ENCODE measurements at regions not wholly inside any gene's neighbourhood (a gene's known extent, or its start where the extent isn't known, plus 50 kb on each side); places are given as distances from the start of the nearest gene placed in this dataset.

- H4K20me1 ChIP-seq (ENCODE audit: insufficient read depth, low read length), result no peaks in the 10 kb centered on the region; the same call in 1 of the 2 replicates
- no peak overlapping the region for H3K9ac ChIP-seq (ENCODE audit: low read depth, low read length)
- no peak overlapping the region for H3K4me3 ChIP-seq (ENCODE audit: low read depth in 1 of 2, low read length in 2 of 2)
- H3K79me2 ChIP-seq (ENCODE audit: insufficient read depth, low read length), result no peaks in the 10 kb centered on the region
- no peak for DNase-seq
- H3K4me2 ChIP-seq (ENCODE audit: insufficient read depth, low read length), result no peak overlapping the region
- H3K27ac ChIP-seq (ENCODE audit: low read length), result no peak overlapping the region
- TF ChIP-seq CTCF (IDR thresholded peaks at IDR 0.05; ENCODE audit: borderline replicate concordance, extremely low read depth, low read length, poor library complexity, severe bottlenecking) (no peak), EZH2 (IDR thresholded peaks at IDR 0.05; ENCODE audit: borderline replicate concordance, low read depth, low read length, severe bottlenecking) (no peak)
- no peaks in the 10 kb centered on the region for H3K4me1 ChIP-seq (ENCODE audit: insufficient read depth, low read length)
- H2AFZ ChIP-seq (ENCODE audit: low read depth, low read length), result no peak overlapping the region
- no peaks in the 10 kb centered on the region for H3K36me3 ChIP-seq (ENCODE audit: insufficient read depth, low read length)
- H3K9me3 ChIP-seq (ENCODE audit: insufficient read depth, low read length, severe bottlenecking), result no peaks in the 10 kb centered on the region
- H3K27me3 ChIP-seq (ENCODE audit: insufficient read depth, low read length, poor library complexity), result peaks cover 6% of the 10 kb centered on the region
- ATAC-seq (ENCODE audit: insufficient read depth, low read depth), result no peak
Observed at GRCh38 chr18:47471784-47472183, 220.3 kb upstream of the SKOR2 start.

GRCh38 chr18:47470941-47471340 lies 219.5 kb upstream of the SKOR2 start:
- Histone ChIP-seq H3K4me2 (ENCODE audit: insufficient read depth, low read length) (no peak overlapping the region), H3K27me3 (ENCODE audit: insufficient read depth, low read length, poor library complexity) (peaks cover 6% of the 10 kb centered on the region), H3K9me3 (ENCODE audit: insufficient read depth, low read length, severe bottlenecking) (no peaks in the 10 kb centered on the region), H3K4me3 (ENCODE audit: low read depth in 1 of 2, low read length in 2 of 2) (no peak overlapping the region), H3K36me3 (ENCODE audit: insufficient read depth, low read length) (no peaks in the 10 kb centered on the region), H4K20me1 (ENCODE audit: insufficient read depth, low read length) (no peaks in the 10 kb centered on the region; the same call in 1 of the 2 replicates), H2AFZ (ENCODE audit: low read depth, low read length) (no peak overlapping the region), H3K4me1 (ENCODE audit: insufficient read depth, low read length) (no peaks in the 10 kb centered on the region), H3K27ac (ENCODE audit: low read length) (no peak overlapping the region), H3K79me2 (ENCODE audit: insufficient read depth, low read length) (no peaks in the 10 kb centered on the region), H3K9ac (ENCODE audit: low read depth, low read length) (no peak overlapping the region)
- DNase-seq (no peak), ATAC-seq (ENCODE audit: insufficient read depth, low read depth) (no peak)
- no peak for TF ChIP-seq CTCF (IDR thresholded peaks at IDR 0.05; ENCODE audit: borderline replicate concordance, extremely low read depth, low read length, poor library complexity, severe bottlenecking)
- no peak for TF ChIP-seq EZH2 (IDR thresholded peaks at IDR 0.05; ENCODE audit: borderline replicate concordance, low read depth, low read length, severe bottlenecking)

GRCh38 chr18:47469576-47469975 lies 218.1 kb upstream of the SKOR2 start:
- Histone ChIP-seq H3K9ac (ENCODE audit: low read depth, low read length) (no peak overlapping the region), H3K4me3 (ENCODE audit: low read depth in 1 of 2, low read length in 2 of 2) (no peak overlapping the region)
- ATAC-seq (ENCODE audit: insufficient read depth, low read depth), result no peak

More at GRCh38 chr18:47469576-47469975, 218.1 kb upstream of the SKOR2 start:
- Histone ChIP-seq H4K20me1 (ENCODE audit: insufficient read depth, low read length) (no peaks in the 10 kb centered on the region), H3K36me3 (ENCODE audit: insufficient read depth, low read length) (no peaks in the 10 kb centered on the region), H3K4me2 (ENCODE audit: insufficient read depth, low read length) (no peak overlapping the region), H3K9me3 (ENCODE audit: insufficient read depth, low read length, severe bottlenecking) (no peaks in the 10 kb centered on the region), H3K27me3 (ENCODE audit: insufficient read depth, low read length, poor library complexity) (peaks cover 3% of the 10 kb centered on the region), H3K79me2 (ENCODE audit: insufficient read depth, low read length) (no peaks in the 10 kb centered on the region), H3K27ac (ENCODE audit: low read length) (no peak overlapping the region), H3K4me1 (ENCODE audit: insufficient read depth, low read length) (no peaks in the 10 kb centered on the region), H2AFZ (ENCODE audit: low read depth, low read length) (no peak overlapping the region)
- no peak for TF ChIP-seq CTCF (IDR thresholded peaks at IDR 0.05; ENCODE audit: borderline replicate concordance, extremely low read depth, low read length, poor library complexity, severe bottlenecking)
- TF ChIP-seq EZH2 (IDR thresholded peaks at IDR 0.05; ENCODE audit: borderline replicate concordance, low read depth, low read length, severe bottlenecking), result no peak
- no peak for DNase-seq

Data from DND-41 (cell line).